ENCODE measurements at regions not wholly inside any gene's neighbourhood (a gene's known extent, or its start where the extent isn't known, plus 50 kb on each side); places are given as distances from the start of the nearest gene placed in this dataset.

DNA sequence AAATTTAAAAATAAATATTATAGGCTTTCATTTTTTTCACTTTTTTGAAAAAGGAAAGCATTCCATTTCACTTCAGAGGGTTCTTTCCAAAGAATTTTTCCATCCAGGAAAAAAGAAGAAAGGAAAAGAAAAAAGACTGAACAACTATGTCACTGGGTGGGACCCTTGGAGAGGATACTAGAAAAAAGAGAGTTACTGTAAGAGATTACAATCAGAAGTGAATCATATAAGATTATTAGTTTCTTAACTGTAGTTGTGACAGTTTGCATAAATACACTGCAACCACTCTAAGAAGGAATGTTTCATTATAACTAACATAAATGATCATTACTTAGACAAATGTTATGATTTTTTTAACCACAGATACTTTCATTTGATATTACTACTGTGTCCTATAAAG lies 87.8 kb downstream of the KLF12 start:
- Histone ChIP-seq H3K36me3 (replicated peaks in 1 of 2; ENCODE audit: insufficient read depth in 1 of 2, low read depth in 2 of 2) (no peaks in the 10 kb centered on the region), H3K4me1 (no peaks in the 10 kb centered on the region), H3K9me3 (no peaks in the 10 kb centered on the region), H3K4me3 (no peak overlapping the region), H3K27ac (no peak overlapping the region), H3K27me3 (no peaks in the 10 kb centered on the region)
- intact Hi-C loops (cut with DNase I) = no loop called here
- TF ChIP-seq CTCF (IDR thresholded peaks at IDR 0.05) = no peak
- no peak for TF ChIP-seq POLR2A (IDR thresholded peaks at IDR 0.05)
- ATAC-seq (no peak), DNase-seq (no peak)

GRCh38 chr13:74045583-74045982 lies 88.6 kb downstream of the KLF12 start:
- no peak overlapping the region for H3K27ac ChIP-seq
- 88 to 92% methylated on average over 6 of the region's 6 CpGs for WGBS, 2 donors
- no peak for ATAC-seq

DNA sequence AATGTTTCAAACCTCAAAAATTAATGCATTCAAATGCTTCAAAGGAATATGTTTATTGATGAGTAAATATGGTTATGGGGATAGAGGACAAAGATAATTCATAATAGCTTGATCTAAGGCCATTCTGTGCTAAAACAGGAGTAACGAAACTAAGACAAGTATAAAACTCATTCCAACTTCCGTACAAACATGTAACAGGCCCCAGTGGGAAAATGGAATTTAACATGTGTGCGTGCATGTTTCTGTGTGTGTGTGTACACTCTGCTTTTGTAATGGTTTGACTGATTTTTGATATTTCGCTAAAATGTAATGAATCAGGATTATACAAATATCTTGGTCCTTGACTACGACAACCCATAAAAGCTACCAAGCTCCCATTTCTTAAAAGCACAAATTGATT lies 91.0 kb downstream of the KLF12 start:
- no peaks in the 10 kb centered on the region for H3K4me1 ChIP-seq
- no peak for DNase-seq
- TF ChIP-seq CTCF (IDR thresholded peaks at IDR 0.05) (no peak), POLR2A (IDR thresholded peaks at IDR 0.05) (no peak)
- H3K27me3 ChIP-seq = no peaks in the 10 kb centered on the region
- H3K27ac ChIP-seq = no peak overlapping the region
- H3K4me3 ChIP-seq = no peak overlapping the region
- H3K9me3 ChIP-seq = no peaks in the 10 kb centered on the region
- no peaks in the 10 kb centered on the region for H3K36me3 ChIP-seq (replicated peaks in 1 of 2; ENCODE audit: insufficient read depth in 1 of 2, low read depth in 2 of 2)
- 66 to 82% methylated on average over 5 of the region's 5 CpGs for WGBS, 2 donors
- intact Hi-C loops (cut with DNase I) = no loop called here
- ATAC-seq = no peak

More at GRCh38 chr13:74045583-74045982, 88.6 kb downstream of the KLF12 start:
- no peak for DNase-seq
- intact Hi-C loops (cut with DNase I) = no loop called here
- Histone ChIP-seq H3K9me3 (no peaks in the 10 kb centered on the region), H3K4me3 (no peak overlapping the region), H3K4me1 (no peaks in the 10 kb centered on the region), H3K27me3 (no peaks in the 10 kb centered on the region), H3K36me3 (replicated peaks in 1 of 2; ENCODE audit: insufficient read depth in 1 of 2, low read depth in 2 of 2) (no peaks in the 10 kb centered on the region)
- TF ChIP-seq CTCF (IDR thresholded peaks at IDR 0.05) (no peak), POLR2A (IDR thresholded peaks at IDR 0.05) (no peak)

DNA sequence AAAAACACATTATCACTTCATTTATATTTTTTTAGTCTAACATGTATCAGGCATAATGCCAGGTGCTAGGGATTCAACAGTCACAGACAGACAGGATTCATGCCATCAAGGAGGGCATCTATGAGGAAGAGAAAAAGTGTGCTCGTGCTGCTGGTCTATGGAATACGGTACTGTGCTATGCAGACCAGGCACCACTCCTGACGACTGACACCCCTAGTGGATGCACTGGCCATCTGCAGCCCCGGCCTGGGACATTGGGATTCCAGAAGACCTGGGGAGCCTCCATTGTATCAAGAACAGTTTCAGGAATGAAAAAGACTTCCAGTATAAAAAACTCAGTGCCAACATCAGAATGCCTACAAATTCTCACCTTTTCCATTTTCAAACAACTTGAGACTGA lies 94.0 kb downstream of the KLF12 start:
- 46 to 49% methylated on average over 4 of the region's 4 CpGs for WGBS, 2 donors
- ATAC-seq = no peak

More for the DNA sequence above, 94.0 kb downstream of the KLF12 start:
- Histone ChIP-seq H3K36me3 (replicated peaks in 1 of 2; ENCODE audit: insufficient read depth in 1 of 2, low read depth in 2 of 2) (no peaks in the 10 kb centered on the region), H3K27ac (no peak overlapping the region), H3K27me3 (no peaks in the 10 kb centered on the region), H3K4me3 (no peak overlapping the region), H3K9me3 (no peaks in the 10 kb centered on the region), H3K4me1 (no peaks in the 10 kb centered on the region)
- DNase-seq = peak; percentile 16 to 47 (median 22)
- intact Hi-C loops (cut with DNase I) = no loop called here
- TF ChIP-seq CTCF (IDR thresholded peaks at IDR 0.05) = peak in 4 of 7 experiments; percentile 9 to 36 (median 20)
- TF ChIP-seq POLR2A (IDR thresholded peaks at IDR 0.05) = no peak

Measured in body of pancreas (tissue), 4 donors.